AG10803 (cell line): ENCODE measurements at regions not wholly inside any gene's neighbourhood (a gene's known extent, or its start where the extent isn't known, plus 50 kb on each side); places are given as distances from the start of the nearest gene placed in this dataset.

ENCODE experiments used
- DNase-seq: peaks from one replicate; pipeline ENCODE4 v3.0.0; 2010; ENCODE audit warnings: low read depth
- H3K4me3 ChIP-seq: 2 replicates; pipeline ENCODE4 v1.5.1; 2011; ENCODE audit warnings: mild to moderate bottlenecking, low read length, control low read depth
- TF ChIP-seq, protein P1 (sequence below): conservative IDR thresholded peaks from 2 replicates; pipeline ENCODE4 v1.5.1; 2011; ENCODE audit warnings: mild to moderate bottlenecking, low read length, control low read depth, inconsistent platforms

DNA sequence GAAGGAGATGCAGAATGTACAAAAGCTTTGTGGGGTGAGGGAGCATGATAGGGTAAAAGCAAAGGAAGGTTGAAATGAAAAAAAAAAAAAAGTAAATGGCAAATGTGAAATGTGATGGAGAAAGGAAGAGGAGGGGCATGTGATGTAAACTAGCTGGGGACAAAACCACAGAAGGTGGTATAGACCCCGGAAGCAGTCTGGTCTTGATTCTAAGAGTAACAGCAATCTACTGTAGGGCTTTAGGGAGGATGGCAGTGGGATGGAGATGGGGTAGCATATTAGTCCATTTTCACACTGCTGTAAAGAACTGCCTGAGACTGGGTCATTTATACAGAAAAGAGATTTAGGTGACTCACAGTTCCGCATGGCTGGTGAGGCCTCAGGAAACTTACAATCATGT is 362.0 kb downstream of the SOCS6 start:
- H3K4me3 ChIP-seq, result no peak overlapping the region
- TF ChIP-seq, protein P1, sequence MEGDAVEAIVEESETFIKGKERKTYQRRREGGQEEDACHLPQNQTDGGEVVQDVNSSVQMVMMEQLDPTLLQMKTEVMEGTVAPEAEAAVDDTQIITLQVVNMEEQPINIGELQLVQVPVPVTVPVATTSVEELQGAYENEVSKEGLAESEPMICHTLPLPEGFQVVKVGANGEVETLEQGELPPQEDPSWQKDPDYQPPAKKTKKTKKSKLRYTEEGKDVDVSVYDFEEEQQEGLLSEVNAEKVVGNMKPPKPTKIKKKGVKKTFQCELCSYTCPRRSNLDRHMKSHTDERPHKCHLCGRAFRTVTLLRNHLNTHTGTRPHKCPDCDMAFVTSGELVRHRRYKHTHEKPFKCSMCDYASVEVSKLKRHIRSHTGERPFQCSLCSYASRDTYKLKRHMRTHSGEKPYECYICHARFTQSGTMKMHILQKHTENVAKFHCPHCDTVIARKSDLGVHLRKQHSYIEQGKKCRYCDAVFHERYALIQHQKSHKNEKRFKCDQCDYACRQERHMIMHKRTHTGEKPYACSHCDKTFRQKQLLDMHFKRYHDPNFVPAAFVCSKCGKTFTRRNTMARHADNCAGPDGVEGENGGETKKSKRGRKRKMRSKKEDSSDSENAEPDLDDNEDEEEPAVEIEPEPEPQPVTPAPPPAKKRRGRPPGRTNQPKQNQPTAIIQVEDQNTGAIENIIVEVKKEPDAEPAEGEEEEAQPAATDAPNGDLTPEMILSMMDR, result no peak
- DNase-seq, result no peak

DNA sequence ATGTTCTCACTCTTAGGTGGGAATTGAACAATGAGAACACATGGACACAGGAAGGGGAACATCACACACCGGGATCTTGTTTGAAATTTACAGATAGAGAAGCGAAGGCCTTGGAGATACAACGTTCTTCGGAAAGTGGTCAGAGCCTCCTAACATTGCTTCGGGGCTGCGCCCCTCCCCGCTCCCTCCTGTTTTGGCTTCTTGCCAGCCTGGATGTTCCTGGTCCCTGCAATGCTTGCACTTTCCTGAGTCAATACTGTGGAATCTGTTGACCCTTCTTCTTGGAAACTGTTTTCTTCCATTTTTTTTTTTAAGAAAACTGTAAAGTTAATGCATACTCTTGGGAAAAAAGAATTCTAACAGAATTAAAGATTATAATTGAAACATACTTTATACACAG is 360.8 kb downstream of the SOCS6 start:
- DNase-seq, result no peak
- no peak overlapping the region for H3K4me3 ChIP-seq
- TF ChIP-seq, protein P1, result no peak

DNA sequence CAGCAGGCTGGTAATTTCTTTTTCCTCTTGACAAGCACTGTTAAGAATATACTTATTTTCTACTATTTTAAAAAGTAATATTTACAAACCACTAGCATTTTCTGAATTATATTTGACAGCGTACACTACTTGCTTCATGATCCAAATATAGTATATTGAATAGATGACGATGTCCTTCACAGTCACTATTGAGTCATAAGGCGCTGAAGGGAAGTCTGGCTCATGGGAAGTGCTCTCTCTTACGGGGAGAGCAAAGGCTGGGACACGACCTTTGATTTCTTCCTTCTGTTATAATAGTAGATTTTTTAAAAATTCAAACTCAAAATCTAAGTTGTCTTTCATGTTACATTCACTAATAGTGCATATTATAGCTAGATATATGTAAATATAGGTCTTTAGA is 357.1 kb downstream of the SOCS6 start:
- H3K4me3 ChIP-seq, result no peak overlapping the region
- no peak for DNase-seq
- TF ChIP-seq, protein P1, result no peak

DNA sequence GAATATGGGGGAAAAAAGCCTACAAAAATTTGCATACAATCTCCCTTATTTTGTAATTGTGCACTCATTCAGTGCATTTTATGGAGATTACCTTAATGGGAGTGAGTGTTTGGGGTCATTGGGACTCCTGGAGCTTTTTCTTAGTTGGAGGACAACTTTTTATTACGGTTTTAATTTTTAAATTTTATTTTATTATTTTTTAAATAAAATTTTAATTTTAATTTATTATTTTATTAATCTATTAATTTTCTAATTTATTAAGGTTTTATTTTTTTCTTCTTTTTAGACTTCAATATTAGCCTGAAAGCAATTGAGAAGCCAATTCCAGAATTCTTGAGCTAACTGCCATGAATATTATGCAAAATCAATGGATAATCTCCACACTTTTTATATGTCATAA is 355.0 kb downstream of the SOCS6 start:
- TF ChIP-seq, protein P1, result no peak
- H3K4me3 ChIP-seq, result no peak overlapping the region
- DNase-seq, result no peak

DNA sequence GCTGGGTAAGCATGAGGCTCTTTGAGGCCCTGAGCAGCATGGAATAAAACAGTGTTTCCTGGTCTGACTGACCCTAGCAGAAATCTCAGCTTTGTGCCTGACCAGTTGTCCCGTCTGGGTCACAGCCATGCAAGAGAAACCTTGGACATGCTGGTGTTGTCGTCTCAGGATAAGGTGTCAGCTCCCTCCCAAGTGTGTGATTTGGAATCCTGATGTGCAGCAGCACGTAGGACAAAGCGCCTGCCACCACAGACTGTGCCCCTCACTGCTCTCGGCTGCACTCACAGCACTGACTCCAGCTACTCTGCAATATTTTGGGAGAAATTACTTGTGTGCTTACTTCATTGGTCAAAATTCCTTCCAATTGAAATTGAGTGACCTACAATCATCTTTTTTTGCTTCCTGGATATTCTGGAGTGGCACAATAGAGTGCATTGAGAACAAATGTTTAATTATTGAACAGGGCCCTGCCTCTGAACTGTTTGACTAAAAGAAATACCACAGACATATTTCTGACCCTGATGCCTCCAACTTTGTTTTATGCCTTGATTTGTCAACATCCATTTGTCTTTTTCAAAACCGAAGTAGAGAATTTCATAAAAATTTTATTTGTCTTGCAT is 352.4 kb downstream of the SOCS6 start:
- TF ChIP-seq, protein P1, result no peak
- H3K4me3 ChIP-seq, result no peak overlapping the region
- DNase-seq, result no peak

DNA sequence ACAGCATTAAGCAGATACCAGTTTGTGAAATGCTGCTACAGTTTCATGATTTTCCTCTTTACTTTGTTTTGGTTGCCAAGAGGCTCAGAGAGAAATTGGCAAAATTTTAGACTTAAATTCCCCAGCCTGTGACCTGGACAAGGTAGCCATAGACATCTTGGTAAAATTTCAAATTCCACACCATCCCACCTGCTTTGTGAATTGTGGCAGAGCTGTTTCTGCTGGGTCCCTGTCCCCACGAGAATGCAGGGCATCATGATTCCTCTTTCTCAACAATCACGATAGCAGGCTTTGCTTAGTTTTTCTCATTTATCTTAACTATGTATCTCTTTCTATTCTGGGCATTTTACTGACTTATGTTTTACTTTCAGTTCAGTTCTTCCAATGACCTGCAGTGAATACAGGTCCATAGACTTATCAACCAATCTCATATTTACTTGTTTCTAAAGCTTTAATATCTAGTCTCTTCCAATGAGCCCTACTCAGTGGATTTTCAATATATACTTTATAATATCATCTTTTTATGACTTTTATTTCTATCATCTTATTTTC is 351.6 kb downstream of the SOCS6 start:
- TF ChIP-seq, protein P1, result no peak
- no peak overlapping the region for H3K4me3 ChIP-seq
- DNase-seq, result no peak

DNA sequence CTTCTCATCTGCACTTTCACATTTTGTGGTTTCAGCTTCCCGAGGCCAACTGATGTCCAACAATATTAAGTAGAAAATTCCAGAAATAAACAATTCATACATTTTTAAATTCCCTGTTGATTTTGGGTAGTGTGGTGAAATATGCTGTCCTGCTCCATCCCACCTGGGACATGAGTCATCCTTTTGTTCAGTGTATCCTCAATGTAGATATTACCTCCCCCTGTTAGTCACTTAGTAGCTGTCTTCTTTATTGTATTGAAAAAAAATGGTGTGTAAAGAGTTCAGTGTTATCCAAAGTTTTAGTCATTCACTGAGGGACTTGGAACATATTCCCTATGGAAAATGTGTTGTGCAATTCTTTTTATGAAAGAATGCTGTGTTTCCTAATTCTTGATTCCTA is 348.1 kb downstream of the SOCS6 start:
- H3K4me3 ChIP-seq, result no peak overlapping the region
- TF ChIP-seq, protein P1, result no peak
- no peak for DNase-seq
